ENCODE measurements at regions not wholly inside any gene's neighbourhood (a gene's known extent, or its start where the extent isn't known, plus 50 kb on each side); places are given as distances from the start of the nearest gene placed in this dataset.

- TF ChIP-seq CTCF (IDR thresholded peaks at IDR 0.05) = no peak
These were observed 53.0 kb upstream of the CST7 start for GRCh38 chr20:24895898-24896658.

DNA sequence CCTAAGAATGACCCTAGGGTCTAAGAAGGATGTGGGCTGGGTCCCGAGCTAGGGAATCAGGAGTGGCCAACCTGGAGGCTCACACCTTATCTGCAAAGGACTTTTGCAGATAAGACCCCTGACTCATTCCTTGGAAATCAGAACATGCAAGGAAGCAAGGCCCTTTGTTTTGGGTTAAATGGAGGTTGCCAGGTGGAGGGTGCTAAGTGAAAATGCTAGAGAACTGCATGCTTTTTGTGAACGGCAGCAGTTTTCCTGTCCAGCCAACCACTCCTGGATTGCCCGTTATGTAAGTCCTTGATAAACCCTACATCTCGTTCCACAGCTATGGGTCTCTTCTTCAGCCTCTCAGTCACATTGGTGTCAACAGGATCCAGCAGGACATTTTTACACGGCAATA, 52.1 kb upstream of the CST7 start:
- TF ChIP-seq CTCF (IDR thresholded peaks at IDR 0.05) = no peak

GRCh38 chr20:24897974-24898373, 51.1 kb upstream of the CST7 start:
- TF ChIP-seq CTCF (IDR thresholded peaks at IDR 0.05) = no peak

- no peak for TF ChIP-seq CTCF (IDR thresholded peaks at IDR 0.05)
These were observed 49.9 kb upstream of the CST7 start for GRCh38 chr20:24899153-24899552.

All from LNCAP (cell line).